ENCODE measurements at regions not wholly inside any gene's neighbourhood (a gene's known extent, or its start where the extent isn't known, plus 50 kb on each side); places are given as distances from the start of the nearest gene placed in this dataset.

DNA sequence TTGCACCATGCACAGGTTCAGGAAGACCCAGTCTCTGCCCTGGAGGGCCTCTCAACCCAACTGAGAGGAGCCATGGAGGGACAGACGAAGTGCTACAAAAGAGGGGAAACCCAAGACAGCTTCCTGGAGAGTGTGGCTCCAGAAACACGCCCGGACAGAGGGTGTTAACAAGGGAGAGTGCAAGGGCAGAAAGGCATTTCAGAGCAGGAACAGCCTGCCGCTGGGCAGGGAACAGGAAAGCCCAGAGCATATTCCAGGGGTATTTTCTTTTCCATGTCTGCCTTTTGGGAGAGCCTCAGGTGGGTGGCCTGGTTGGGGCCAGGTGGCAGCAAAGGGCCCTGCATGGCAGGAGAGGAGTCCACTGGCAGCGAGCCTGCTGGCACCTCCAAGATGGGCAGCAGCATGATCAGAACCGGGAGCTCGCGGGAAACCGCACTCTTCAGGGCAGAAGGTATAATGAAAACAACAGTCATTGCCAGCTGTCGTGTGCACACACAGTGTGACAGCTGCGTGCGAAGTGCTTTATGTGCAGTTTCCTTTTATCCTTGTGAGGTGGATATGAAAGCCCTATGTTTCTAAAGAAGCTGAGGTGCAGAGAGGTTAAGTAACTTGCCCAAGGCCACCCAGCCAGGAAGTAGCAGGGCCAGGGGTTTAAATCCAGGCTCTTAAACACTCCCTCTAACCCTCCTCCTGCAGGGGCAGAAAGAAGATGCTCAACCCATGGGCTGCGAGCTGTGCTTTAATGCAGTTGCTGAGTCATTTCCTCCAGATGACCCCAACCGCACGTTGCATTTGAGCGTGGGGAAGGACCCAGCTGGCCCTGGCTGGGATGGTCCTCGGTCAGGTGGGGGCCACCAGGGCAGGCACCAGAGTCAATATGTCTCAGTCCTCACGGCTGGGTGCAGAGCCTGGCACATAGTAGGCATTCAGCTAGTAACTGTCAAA, 128.6 kb downstream of the OAT start:
- TF ChIP-seq SUZ12 (IDR thresholded peaks at IDR 0.05; ENCODE audit: extremely low read depth, insufficient read depth, insufficient read length) (no peak), ZNF274 (IDR thresholded peaks at IDR 0.05; ENCODE audit: low read depth, low read length) (no peak), YY1 (IDR thresholded peaks at IDR 0.05; ENCODE audit: insufficient read depth, insufficient read length) (no peak)

Measured in NT2/D1 (cell line).